HG02759 (cell line): ENCODE measurements at regions not wholly inside any gene's neighbourhood (a gene's known extent, or its start where the extent isn't known, plus 50 kb on each side); places are given as distances from the start of the nearest gene placed in this dataset.

ENCODE experiments used
- ATAC-seq: cut with Tn5 transposase; IDR thresholded peaks from one replicate; pipeline ENCODE4 v1.9.1; 2021; ENCODE audit warnings: mild to moderate bottlenecking, moderate library complexity; ENCODE audit not compliant: unreplicated experiment

GRCh38 chr6:169905041-169905807, 153.8 kb downstream of the ERMARD start:
- no peak for ATAC-seq

GRCh38 chr6:169904051-169904922, 152.9 kb downstream of the ERMARD start:
- no peak for ATAC-seq

DNA sequence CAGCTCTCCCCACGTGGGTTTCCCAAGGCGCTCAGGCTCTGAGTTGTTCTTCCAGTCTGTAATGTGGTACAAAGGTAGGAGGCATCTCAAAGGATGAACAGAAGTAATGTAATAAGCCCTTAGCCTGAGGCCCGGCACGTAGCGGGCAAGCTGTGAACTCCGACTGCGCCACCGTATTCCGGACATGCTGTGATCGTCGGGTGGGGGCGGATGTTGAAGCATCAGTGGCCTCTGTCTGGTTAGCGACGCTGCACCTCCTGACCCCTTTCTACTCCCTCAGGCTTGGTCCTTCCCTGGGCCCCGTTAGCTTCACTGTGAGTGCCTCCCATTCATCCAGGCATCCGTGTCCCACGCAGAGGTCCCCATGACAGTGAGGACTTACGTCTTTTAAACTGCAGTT, 151.7 kb downstream of the ERMARD start:
- no peak for ATAC-seq

GRCh38 chr6:169902604-169903003, 151.2 kb downstream of the ERMARD start:
- ATAC-seq = no peak

- ATAC-seq = no peak
These were observed 150.6 kb downstream of the ERMARD start for GRCh38 chr6:169902070-169902469.

DNA sequence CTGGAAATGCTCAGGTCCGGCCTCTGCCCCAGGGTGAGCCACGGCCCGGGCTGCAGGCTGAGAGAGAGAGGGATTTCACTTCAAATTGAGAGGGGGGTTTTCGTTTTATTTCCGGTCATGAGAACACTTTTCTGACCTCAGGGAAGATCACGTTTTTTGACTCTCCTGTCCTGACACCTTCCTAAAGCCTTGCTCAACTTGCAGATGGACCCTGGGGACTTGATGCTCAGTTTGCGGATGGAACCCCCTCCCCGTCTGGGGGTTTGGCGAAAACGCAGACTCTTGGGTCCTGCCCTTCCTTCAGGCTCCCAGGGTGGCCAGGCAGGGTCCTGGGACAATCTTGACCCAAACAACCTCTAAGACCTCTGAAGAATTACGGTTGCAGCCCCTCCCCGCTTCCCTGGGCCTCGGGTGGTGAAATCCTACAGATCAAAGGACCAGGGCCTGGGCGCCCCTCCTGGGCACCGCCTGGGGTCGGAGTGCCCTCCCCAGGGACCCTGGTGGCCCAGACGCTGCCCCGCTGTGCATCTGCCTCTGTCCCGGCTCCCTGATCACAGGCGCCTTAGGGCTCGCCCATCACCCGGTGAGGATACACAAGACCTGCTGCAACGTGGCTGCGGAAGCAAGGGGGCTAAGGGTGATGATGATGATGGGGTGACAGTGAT, 148.2 kb downstream of the ERMARD start:
- ATAC-seq = no peak

DNA sequence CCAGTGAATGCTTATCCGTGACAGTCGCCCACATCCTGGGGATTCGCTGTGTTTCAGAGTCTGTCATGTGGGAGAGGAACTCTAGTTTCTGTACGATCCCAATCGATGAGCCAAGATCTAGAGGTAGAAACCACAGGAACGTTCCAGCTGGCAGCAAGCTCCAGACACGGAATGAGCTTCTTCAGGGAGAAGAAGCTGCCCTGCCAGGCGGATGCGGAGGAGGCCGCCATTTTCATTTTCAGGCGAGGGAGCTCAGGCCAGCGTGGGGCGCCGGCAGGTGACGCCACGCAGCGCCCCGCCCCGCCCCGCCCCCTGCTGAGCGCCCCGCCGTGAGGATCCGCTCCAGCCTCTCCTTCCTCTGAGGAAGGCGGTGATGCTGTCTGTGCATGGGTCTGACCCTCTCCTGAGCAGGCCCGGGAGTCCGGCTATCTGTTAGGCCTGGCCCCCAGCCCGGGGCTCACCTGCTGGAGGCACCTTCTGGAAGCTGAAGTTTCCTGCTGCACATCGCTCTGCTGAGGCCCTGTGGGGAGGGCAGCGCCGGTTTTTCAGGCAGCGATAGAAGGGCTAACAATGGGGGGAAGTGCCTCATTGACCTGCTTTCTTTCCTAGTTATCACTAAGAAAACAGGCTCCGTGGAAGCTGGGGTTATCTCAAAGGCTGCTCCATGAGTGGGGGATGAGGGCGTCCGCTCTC, 147.5 kb downstream of the ERMARD start:
- no peak for ATAC-seq

GRCh38 chr6:169897601-169898358, 146.4 kb downstream of the ERMARD start:
- no peak for ATAC-seq

DNA sequence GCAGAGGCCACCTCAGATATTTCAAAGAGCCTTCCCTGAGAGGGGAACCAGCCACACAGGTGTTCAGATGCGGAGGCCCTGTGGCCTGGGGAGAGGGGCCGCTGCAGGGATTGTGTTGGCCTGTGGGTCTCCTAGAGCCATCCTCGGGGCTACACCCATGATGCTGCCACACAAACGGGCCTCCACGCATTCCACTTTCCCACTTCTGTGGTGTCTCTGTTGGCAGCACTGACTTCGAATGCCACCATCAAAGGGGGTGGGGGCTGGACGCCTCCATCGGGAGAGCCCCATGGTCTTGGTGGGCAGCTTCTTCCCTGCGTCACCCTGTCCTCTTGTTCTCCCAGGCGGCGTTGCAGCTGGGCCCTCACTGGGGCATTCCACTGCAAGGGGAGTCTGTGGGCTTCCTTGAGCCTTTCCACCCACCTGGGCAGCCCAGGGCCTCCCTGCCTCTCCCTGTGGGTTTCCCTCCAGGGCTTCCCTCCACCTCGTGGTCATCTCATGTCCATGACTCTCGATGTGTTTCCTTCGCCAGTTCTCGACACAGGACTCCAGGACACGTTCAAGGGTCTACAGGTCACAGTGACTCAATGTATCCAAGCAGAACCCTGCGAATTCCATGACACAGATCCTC, 145.5 kb downstream of the ERMARD start:
- ATAC-seq = no peak

GRCh38 chr6:169895926-169896761, 144.7 kb downstream of the ERMARD start:
- no peak for ATAC-seq

DNA sequence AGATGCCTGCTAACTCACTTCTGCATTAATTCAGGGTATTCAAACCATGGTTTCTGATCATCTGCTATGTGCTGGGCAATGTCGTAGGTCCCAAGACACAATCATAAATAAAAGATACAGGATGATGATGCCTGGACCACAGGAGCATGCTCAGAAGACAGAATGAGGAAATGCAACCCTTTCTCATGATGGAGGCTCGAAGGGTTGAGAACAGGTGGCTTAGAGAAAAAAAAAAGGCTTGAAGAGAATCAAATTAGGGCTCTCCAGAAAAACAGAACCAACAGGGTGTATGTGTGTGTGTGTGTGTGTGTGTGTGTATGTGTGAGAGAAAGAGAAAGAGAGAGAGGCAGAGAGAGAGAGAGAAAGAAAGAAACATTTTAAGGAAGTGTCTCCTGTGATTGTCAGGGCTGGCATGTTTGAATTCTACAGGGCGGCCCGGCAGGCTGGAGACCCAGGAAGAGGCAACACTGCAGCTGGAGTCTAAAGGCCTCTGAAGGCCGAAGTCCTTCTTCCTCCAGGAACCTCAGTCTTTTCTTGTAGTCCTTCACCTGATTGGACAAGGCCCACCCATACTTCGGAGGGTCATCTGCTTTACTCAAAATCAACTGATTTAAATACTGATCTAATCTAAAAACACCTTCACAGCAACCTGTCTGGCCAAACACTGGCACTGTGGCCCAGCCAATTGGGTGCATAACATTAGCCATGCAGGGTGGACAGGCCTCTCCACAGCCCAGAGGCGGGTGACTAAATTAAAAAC, 143.8 kb downstream of the ERMARD start:
- ATAC-seq = no peak

DNA sequence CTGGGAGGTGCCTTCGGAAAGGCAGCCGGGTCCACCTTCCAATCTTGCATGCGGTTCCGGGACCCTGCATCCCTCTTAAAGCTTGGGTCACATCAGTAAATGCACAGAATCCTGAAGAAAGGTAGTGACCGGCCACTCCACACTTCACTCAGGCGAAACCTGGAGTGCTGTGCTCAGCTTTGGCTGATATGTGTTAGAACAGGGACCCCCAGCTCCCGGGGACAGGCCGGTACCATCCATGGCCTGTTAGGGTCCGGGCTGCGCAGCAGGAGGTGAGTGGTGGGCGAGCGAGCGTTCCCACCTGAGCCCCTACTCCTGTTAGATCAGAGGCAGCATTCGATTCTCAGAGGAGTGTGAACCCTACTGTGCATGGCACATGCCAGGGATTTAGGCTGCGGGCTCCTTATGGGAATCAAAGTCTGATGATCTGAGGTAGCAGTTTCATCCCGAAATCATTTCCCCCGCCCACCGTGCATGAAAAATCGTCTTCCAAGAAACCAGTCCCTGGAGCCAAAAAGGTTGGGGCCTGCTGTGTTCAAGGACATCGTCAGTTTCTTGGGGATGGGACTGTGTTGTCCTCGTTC, 143.0 kb downstream of the ERMARD start:
- no peak for ATAC-seq

DNA sequence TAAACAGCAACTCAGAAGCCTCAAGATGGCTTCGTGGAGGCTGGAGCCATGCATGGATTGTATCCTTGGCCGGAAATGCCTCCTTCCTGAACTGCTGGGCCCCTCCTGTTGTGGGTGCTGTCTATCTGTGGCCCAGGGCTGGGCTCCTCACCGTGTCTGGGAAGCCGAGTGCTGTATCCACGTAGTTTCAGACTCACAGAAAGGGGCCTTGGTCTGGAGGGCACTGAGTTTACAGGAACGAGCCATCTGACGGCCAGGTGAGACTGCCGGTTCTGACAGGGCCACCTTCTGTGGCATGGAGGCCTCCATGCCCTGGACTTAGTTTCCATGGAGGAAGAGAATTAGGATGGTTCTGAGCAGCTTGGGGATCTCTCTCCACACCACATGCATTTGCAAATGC, 142.2 kb downstream of the ERMARD start:
- no peak for ATAC-seq

DNA sequence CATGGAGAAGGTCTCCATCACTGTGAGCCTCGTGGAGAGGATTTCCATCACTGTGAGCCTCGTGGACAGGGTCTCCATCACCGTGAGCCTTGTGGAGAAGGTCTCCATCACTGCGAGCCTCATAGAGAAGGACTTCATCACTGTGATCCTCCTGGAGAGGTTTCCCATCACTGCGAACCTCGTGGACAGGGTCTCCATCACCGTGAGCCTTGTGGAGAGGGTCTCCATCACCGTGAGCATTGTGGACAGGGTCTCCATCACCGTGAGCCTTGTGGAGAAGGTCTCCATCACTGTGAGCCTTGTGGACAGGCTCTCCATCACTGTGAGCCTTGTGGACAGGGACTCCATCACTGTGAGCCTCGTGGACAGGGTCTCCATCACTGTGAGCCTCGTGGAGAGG, 140.4 kb downstream of the ERMARD start:
- ATAC-seq = no peak

DNA sequence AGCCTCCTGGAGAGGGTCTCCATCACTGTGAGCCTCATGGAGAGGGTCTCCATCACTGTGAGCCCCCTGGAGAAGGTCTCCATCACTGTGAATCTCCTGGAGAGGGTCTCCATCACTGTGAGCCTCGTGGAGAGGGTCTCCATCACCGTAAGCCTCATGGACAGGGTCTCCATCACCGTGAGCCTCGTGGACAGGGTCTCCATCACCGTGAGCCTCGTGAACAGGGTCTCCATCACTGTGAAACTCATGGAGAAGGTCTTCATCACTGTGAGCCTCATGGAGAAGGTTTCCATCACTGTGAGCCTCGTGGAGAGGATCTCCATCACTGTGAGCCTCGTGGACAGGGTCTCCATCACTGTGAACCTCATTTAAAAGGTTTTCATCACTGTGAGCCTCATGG, 140.0 kb downstream of the ERMARD start:
- ATAC-seq = no peak

DNA sequence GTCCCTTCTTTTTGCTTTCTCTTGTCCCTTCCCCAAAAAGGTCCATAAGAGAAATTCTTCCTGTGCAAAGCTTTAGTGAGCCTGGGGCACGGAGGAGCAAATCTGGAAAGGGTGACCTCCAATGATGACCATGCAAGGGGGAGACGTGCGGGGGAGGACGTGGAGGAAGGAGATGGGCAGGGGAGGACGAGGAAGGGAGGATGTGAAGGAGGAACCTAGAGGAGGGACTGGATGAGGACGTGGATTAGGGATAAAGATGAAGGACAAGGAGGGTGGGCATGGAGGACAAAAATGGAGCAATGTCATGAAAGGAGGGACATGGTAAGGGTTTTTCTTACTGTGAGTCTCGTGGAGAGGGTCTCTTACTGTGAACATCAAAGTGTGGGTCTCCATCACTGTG, 139.5 kb downstream of the ERMARD start:
- ATAC-seq = no peak

DNA sequence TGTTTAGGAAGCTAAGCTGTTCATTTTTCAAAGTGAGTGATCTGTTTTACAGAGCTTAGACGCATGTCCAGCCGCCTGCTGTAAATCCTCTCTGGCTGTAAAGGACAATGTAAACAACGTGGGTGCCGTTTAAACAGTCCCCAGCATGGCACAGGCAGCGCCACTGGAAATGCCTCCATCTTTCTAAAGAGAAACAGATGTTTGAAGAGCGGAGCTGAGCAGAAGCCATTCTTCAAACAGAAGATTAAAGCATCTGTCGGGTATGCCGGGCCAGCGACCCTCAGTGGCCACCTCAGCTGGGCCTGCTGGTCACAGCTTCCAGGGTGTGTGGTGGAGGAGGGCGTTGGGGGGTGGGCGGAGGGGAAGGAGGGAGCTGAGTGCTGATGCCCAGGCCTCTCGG, 138.6 kb downstream of the ERMARD start:
- no peak for ATAC-seq
